Endothelial cell of umbilical vein (primary cell): ENCODE measurements at regions not wholly inside any gene's neighbourhood (a gene's known extent, or its start where the extent isn't known, plus 50 kb on each side); places are given as distances from the start of the nearest gene placed in this dataset.

Experiments
- BruUV-seq: library from RNA; stranded (reverse); fragments of 400-500 nt; replicated peaks from 2 replicates; lab custom pipeline; 2021; lab: Mats Ljungman, UMichigan
- CTCF ChIA-PET: fragments of 300-600, 350-600 bp; sonication (Branson Sonifier 250); formaldehyde crosslinking; loops from one replicate; lab custom pipeline; 2021; ENCODE audit warnings: antibody characterized with exemption, inconsistent platforms; lab: Charles Lee
- POLR2A ChIA-PET: fragments of 300-600, 350-600 bp; sonication (Branson Sonifier 250); formaldehyde crosslinking; loops from one replicate; lab custom pipeline; 2021; ENCODE audit warnings: antibody characterized with exemption, inconsistent platforms; lab: Charles Lee
- DNase-seq: peaks from one replicate; pipeline ENCODE4 v3.0.0-alpha.2; 2011; ENCODE audit warnings: low read depth, low spot score
- FAIRE-seq: peaks from 2 replicates; lab custom pipeline; 2011; peaks lifted over from hg19 to GRCh38; lab: Jason Lieb, UNC
- H2AFZ ChIP-seq: 2 replicates; pipeline ENCODE4 v1.6.0; 2012; ENCODE audit warnings: low read depth, low read length, control low read depth, inconsistent platforms
- H3K27ac ChIP-seq: 2 replicates; pipeline ENCODE4 v1.5.1; 2011; ENCODE audit warnings: low read depth, mild to moderate bottlenecking, control low read depth, low read length, moderate library complexity; ENCODE audit not compliant: insufficient read depth
- H3K27me3 ChIP-seq, 2 experiments: 2 replicates each; pipeline versions ENCODE4 v1.6.0 to v1.6.1; 2011; ENCODE audit warnings: low read length in 2 of 2, mixed read lengths in 1 of 2; ENCODE audit not compliant: control insufficient read depth in 2 of 2, insufficient read depth in 2 of 2
- H3K36me3 ChIP-seq, 2 experiments: 2 replicates in 1 of 2; 3 replicates in 1 of 2; pipeline ENCODE4 v1.5.1; 2011; ENCODE audit warnings: low read length in 2 of 2, mild to moderate bottlenecking in 1 of 2, moderate library complexity in 1 of 2; ENCODE audit not compliant: control insufficient read depth in 2 of 2, insufficient read depth in 2 of 2; ENCODE audit errors: extremely low read depth in 1 of 2
- H3K4me1 ChIP-seq: 3 replicates; pipeline ENCODE4 v1.5.1; 2011; ENCODE audit warnings: mild to moderate bottlenecking, low read length; ENCODE audit not compliant: control insufficient read depth, insufficient read depth; ENCODE audit errors: extremely low read depth
- H3K4me2 ChIP-seq: 2 replicates; pipeline ENCODE4 v1.6.1; 2011; ENCODE audit warnings: low read length, control low read depth, mixed read lengths; ENCODE audit not compliant: insufficient read depth
- H3K4me3 ChIP-seq, 3 experiments: fragments of 200-600 bp in 1 of 3; sonication (generic), shearing (Covaris generic) in 1 of 3; replicated peaks in 1 of 3; 2 replicates each; pipeline ENCODE4 v1.5.1; 2011 to 2016; ENCODE audit warnings: control low read depth in 3 of 3, low read length in 3 of 3, mild to moderate bottlenecking in 2 of 3, inconsistent platforms in 1 of 3, low read depth in 1 of 3, moderate library complexity in 1 of 3; ENCODE audit not compliant: insufficient read depth in 1 of 3
- H3K79me2 ChIP-seq: 2 replicates; pipeline ENCODE4 v1.6.0; 2012; ENCODE audit warnings: low read length, inconsistent platforms; ENCODE audit not compliant: control insufficient read depth, insufficient read depth
- H3K9ac ChIP-seq: replicated peaks from 2 replicates; pipeline ENCODE3; 2011; ENCODE audit warnings: low read length, control low read depth; ENCODE audit not compliant: insufficient read depth; ENCODE audit errors: extremely low read depth
- H3K9me1 ChIP-seq: replicated peaks from 3 replicates; pipeline ENCODE4 v1.6.0; 2011; ENCODE audit warnings: mild to moderate bottlenecking, low read length; ENCODE audit not compliant: control insufficient read depth, insufficient read depth; ENCODE audit errors: extremely low read depth
- H3K9me3 ChIP-seq: replicated peaks from 2 replicates; pipeline ENCODE4 v1.5.1; 2012; ENCODE audit warnings: low read length, inconsistent platforms; ENCODE audit not compliant: control insufficient read depth, insufficient read depth
- H4K20me1 ChIP-seq: replicated peaks from 2 replicates; pipeline ENCODE3; 2011; ENCODE audit warnings: mild to moderate bottlenecking, low read length; ENCODE audit not compliant: control insufficient read depth, insufficient read depth; ENCODE audit errors: extremely low read depth
- CTCF ChIP-seq, 2 donors: IDR thresholded peaks; 1 replicate in 1 of 2; 2 replicates in 1 of 2; pipeline ENCODE4 v1.5.1; 2011; ENCODE audit warnings: low read length in 2 of 2, mild to moderate bottlenecking in 2 of 2, moderate library complexity in 2 of 2, control low read depth in 1 of 2, inconsistent platforms in 1 of 2, low read depth in 1 of 2; ENCODE audit not compliant: insufficient read depth in 1 of 2; ENCODE audit errors: extremely low read depth in 1 of 2
- EZH2 ChIP-seq: IDR thresholded peaks from 2 replicates; pipeline ENCODE4 v1.6.1; 2012; ENCODE audit warnings: borderline replicate concordance, low read depth, mild to moderate bottlenecking, moderate library complexity, low read length, inconsistent platforms; ENCODE audit not compliant: severe bottlenecking
- FOS ChIP-seq: IDR thresholded peaks from 2 replicates; pipeline ENCODE4 v1.6.1; 2011; ENCODE audit warnings: mild to moderate bottlenecking, low read length, moderate library complexity, borderline replicate concordance; ENCODE audit not compliant: insufficient read depth
- GATA2 ChIP-seq: IDR thresholded peaks from 2 replicates; pipeline ENCODE4 v1.7.0; 2011; ENCODE audit warnings: low read depth, mild to moderate bottlenecking, moderate library complexity, mixed read lengths, low read length; ENCODE audit not compliant: insufficient read length, insufficient read depth
- JUN ChIP-seq: IDR thresholded peaks from 2 replicates; pipeline ENCODE4 v1.6.1; 2011; ENCODE audit warnings: borderline replicate concordance, low read depth; ENCODE audit not compliant: insufficient read length, insufficient read depth
- MAX ChIP-seq: IDR thresholded peaks from 2 replicates; pipeline ENCODE4 v1.6.1; 2011; ENCODE audit not compliant: insufficient read depth, insufficient read length
- MYC ChIP-seq: IDR thresholded peaks from one replicate; pipeline ENCODE4 v1.6.1; 2011; ENCODE audit warnings: mild to moderate bottlenecking, low read depth, low read length
- POLR2A ChIP-seq: IDR thresholded peaks from 2 replicates; pipeline ENCODE4 v1.6.1; 2012; ENCODE audit warnings: low read depth, mild to moderate bottlenecking, control low read depth, low read length
- POLR2AphosphoS5 ChIP-seq: IDR thresholded peaks from 2 replicates; pipeline ENCODE4 v1.6.1; 2012; ENCODE audit warnings: low read depth, mild to moderate bottlenecking, control low read depth, low read length, moderate library complexity; ENCODE audit not compliant: insufficient read depth
- dilution Hi-C: fragments of 300-500 bp; cut with MboI; formaldehyde crosslinking; loops from one replicate; pipeline ENCODE4 v1.15.0; 2019; ENCODE audit warnings: low sequenced_read_pairs; ENCODE audit not compliant: extremely low pct_ligation_motif_present
- intact Hi-C: fragments of 100-400 bp; cut with micrococcal nuclease; formaldehyde crosslinking; loops from one replicate; pipeline ENCODE4 v1.10.0; 2022

- FAIRE-seq: no peak
- CTCF ChIA-PET: interaction anchor here (1.1 to 1.4 kb wide), 3 partner anchors 9 to 101 kb away, joined by 3 to 4 read pairs (median 4); no protein-coding TSS in a partner anchor
Measured at GRCh38 chr18:24827501-24827900, 367.1 kb downstream of the HRH4 start.

More at GRCh38 chr18:24827501-24827900, 367.1 kb downstream of the HRH4 start:
- Histone ChIP-seq H3K4me3 (no peak overlapping the region), H3K27ac (no peak overlapping the region), H3K36me3 (no peaks in the 10 kb centered on the region), H2AFZ (no peak overlapping the region), H3K27me3 (peaks cover 0 to 3% of the 10 kb centered on the region in 2 experiments), H3K4me1 (peaks cover 22% of the 10 kb centered on the region), H3K9ac (no peak overlapping the region), H4K20me1 (no peaks in the 10 kb centered on the region), H3K9me1 (no peaks in the 10 kb centered on the region), H3K4me2 (no peak overlapping the region), H3K79me2 (no peaks in the 10 kb centered on the region), H3K9me3 (no peaks in the 10 kb centered on the region)
- POLR2A ChIA-PET: no interaction called here
- TF ChIP-seq JUN (no peak), CTCF (IDR thresholded peaks at IDR 0.05; ENCODE audit: extremely low read depth in 1 of 2, insufficient read depth in 1 of 2, low read depth in 1 of 2, low read length in 2 of 2) (no peak), GATA2 (no peak), MYC (no peak), FOS (no peak), POLR2AphosphoS5 (no peak), MAX (no peak), EZH2 (no peak), POLR2A (no peak)
- DNase-seq: no peak
- no TSS peak for BruUV-seq
- intact Hi-C loops: no loop called here
- dilution Hi-C loops: no loop called here
